H9 (cell line): ENCODE measurements at regions not wholly inside any gene's neighbourhood (a gene's known extent, or its start where the extent isn't known, plus 50 kb on each side); places are given as distances from the start of the nearest gene placed in this dataset.

Source experiments
- DNase-seq: peaks from one replicate; pipeline ENCODE4 v3.0.0-alpha.2; 2017
- H2AFZ ChIP-seq: one replicate; pipeline ENCODE4 v1.6.1; 2013; ENCODE audit warnings: mild to moderate bottlenecking, low read length, control low read depth, moderate library complexity
- H2AK5ac ChIP-seq: 2 replicates; pipeline ENCODE4 v1.6.1; 2013; ENCODE audit warnings: low read length, control low read depth, mixed read lengths; ENCODE audit not compliant: insufficient read length
- H2BK120ac ChIP-seq: one replicate; pipeline ENCODE4 v1.6.1; 2013; ENCODE audit warnings: low read depth, mild to moderate bottlenecking, low read length, control low read depth, inconsistent platforms; ENCODE audit not compliant: poor library complexity, severe bottlenecking
- H2BK12ac ChIP-seq: 2 replicates; pipeline ENCODE4 v1.6.1; 2013; ENCODE audit warnings: low read length, control low read depth, mixed read lengths, low read depth; ENCODE audit not compliant: insufficient read length
- H2BK15ac ChIP-seq: 2 replicates; pipeline ENCODE4 v1.6.1; 2013; ENCODE audit warnings: low read depth, low read length, control low read depth
- H2BK20ac ChIP-seq: one replicate; pipeline ENCODE4 v1.6.1; 2013; ENCODE audit warnings: low read depth, mild to moderate bottlenecking, low read length, control low read depth, inconsistent platforms; ENCODE audit not compliant: poor library complexity, severe bottlenecking
- H2BK5ac ChIP-seq: 2 replicates; pipeline ENCODE4 v1.6.1; 2013; ENCODE audit warnings: low read length, control low read depth, mixed read lengths; ENCODE audit not compliant: insufficient read length
- H3K14ac ChIP-seq: 2 replicates; pipeline ENCODE4 v1.6.1; 2013; ENCODE audit warnings: low read length, control low read depth; ENCODE audit not compliant: insufficient read depth
- H3K18ac ChIP-seq: 2 replicates; pipeline ENCODE4 v1.6.1; 2013; ENCODE audit warnings: low read depth, mild to moderate bottlenecking, mixed read lengths, low read length, control low read depth; ENCODE audit not compliant: insufficient read length
- H3K23ac ChIP-seq: 2 replicates; pipeline ENCODE4 v1.6.1; 2013; ENCODE audit warnings: low read length, control low read depth, mixed read lengths, low read depth; ENCODE audit not compliant: insufficient read length
- H3K23me2 ChIP-seq: 2 replicates; pipeline ENCODE4 v1.6.1; 2013; ENCODE audit warnings: low read depth, mild to moderate bottlenecking, mixed read lengths, low read length, control low read depth; ENCODE audit not compliant: insufficient read length, poor library complexity, severe bottlenecking
- H3K27ac ChIP-seq: 2 replicates; pipeline ENCODE4 v1.5.1; 2013; ENCODE audit warnings: low read length, control low read depth, mixed read lengths, low read depth; ENCODE audit not compliant: insufficient read length
- H3K27me3 ChIP-seq: 2 replicates; pipeline ENCODE4 v1.6.1; 2013; ENCODE audit warnings: low read length, control low read depth, inconsistent platforms; ENCODE audit not compliant: insufficient read depth
- H3K4ac ChIP-seq: 2 replicates; pipeline ENCODE4 v1.6.1; 2013; ENCODE audit warnings: low read depth, mild to moderate bottlenecking, control low read depth, inconsistent platforms, low read length, moderate library complexity
- H3K4me1 ChIP-seq: 2 replicates; pipeline ENCODE4 v1.6.1; 2013; ENCODE audit warnings: low read length, control low read depth, inconsistent platforms; ENCODE audit not compliant: insufficient read depth
- H3K4me2 ChIP-seq: 2 replicates; pipeline ENCODE4 v1.6.1; 2013; ENCODE audit warnings: low read length, control low read depth, mixed read lengths; ENCODE audit not compliant: insufficient read length, insufficient read depth
- H3K56ac ChIP-seq: 2 replicates; pipeline ENCODE4 v1.6.1; 2013; ENCODE audit warnings: low read depth, mild to moderate bottlenecking, mixed read lengths, low read length, control low read depth; ENCODE audit not compliant: insufficient read length
- H3K79me1 ChIP-seq: 2 replicates; pipeline ENCODE4 v1.6.1; 2013; ENCODE audit warnings: low read depth, mild to moderate bottlenecking, moderate library complexity, low read length, control low read depth, inconsistent platforms; ENCODE audit not compliant: insufficient read depth, poor library complexity, severe bottlenecking
- H3K79me2 ChIP-seq: 2 replicates; pipeline ENCODE4 v1.6.1; 2013; ENCODE audit warnings: low read length, control low read depth, inconsistent platforms; ENCODE audit not compliant: insufficient read depth
- H3K9ac ChIP-seq: 2 replicates; pipeline ENCODE4 v1.6.1; 2013; ENCODE audit warnings: low read length, control low read depth, mixed read lengths; ENCODE audit not compliant: insufficient read length; ENCODE audit errors: extremely low read depth
- H3K9me3 ChIP-seq: one replicate; pipeline ENCODE4 v1.6.1; 2013; ENCODE audit warnings: low read depth, low read length, inconsistent platforms; ENCODE audit not compliant: control insufficient read depth
- H3T11ph ChIP-seq: one replicate; pipeline ENCODE4 v1.6.1; 2013; ENCODE audit warnings: mild to moderate bottlenecking, low read length, control low read depth, inconsistent platforms
- H4K20me1 ChIP-seq: one replicate; pipeline ENCODE4 v1.6.1; 2013; ENCODE audit not compliant: control insufficient read depth, insufficient read length, insufficient read depth
- H4K5ac ChIP-seq: 2 replicates; pipeline ENCODE4 v1.6.1; 2013; ENCODE audit warnings: low read depth, mild to moderate bottlenecking, mixed read lengths, low read length, control low read depth; ENCODE audit not compliant: insufficient read length
- H4K8ac ChIP-seq: replicated peaks from 2 replicates; pipeline ENCODE4 v1.6.1; 2013; ENCODE audit warnings: low read length, control low read depth, mixed read lengths, low read depth; ENCODE audit not compliant: insufficient read length
- H4K91ac ChIP-seq: 2 replicates; pipeline ENCODE4 v1.6.1; 2013; ENCODE audit warnings: low read depth, mild to moderate bottlenecking, moderate library complexity, mixed read lengths, low read length, control low read depth; ENCODE audit not compliant: insufficient read length
- H3K27ac Mint-ChIP-seq, 3 experiments: 2 replicates in 2 of 3; 3 replicates in 1 of 3; pipeline ENCODE4 v1.8.0; 2020 to 2021; ENCODE audit warnings: mixed read lengths in 3 of 3, mild to moderate bottlenecking in 1 of 3, moderate library complexity in 1 of 3
- H3K27me3 Mint-ChIP-seq: 2 replicates; pipeline ENCODE4 v1.8.0; 2021; ENCODE audit warnings: low read depth, mild to moderate bottlenecking, moderate library complexity, mixed read lengths
- H3K36me3 Mint-ChIP-seq, 3 experiments: 2 replicates in 2 of 3; 3 replicates in 1 of 3; pipeline ENCODE4 v1.8.0; 2020 to 2021; ENCODE audit warnings: low read depth in 3 of 3, mixed read lengths in 3 of 3; ENCODE audit not compliant: insufficient read depth in 1 of 3
- H3K4me1 Mint-ChIP-seq, 2 experiments: 2 replicates each; pipeline ENCODE4 v1.8.0; 2020; ENCODE audit warnings: mixed read lengths in 2 of 2
- H3K4me3 Mint-ChIP-seq, 2 experiments: 2 replicates in 1 of 2; 3 replicates in 1 of 2; pipeline ENCODE4 v1.8.0; 2020 to 2021; ENCODE audit warnings: mild to moderate bottlenecking in 2 of 2, mixed read lengths in 2 of 2, moderate library complexity in 1 of 2
- H3K9me3 Mint-ChIP-seq, 2 experiments: 2 replicates in 1 of 2; 3 replicates in 1 of 2; pipeline ENCODE4 v1.8.0; 2020; ENCODE audit warnings: mild to moderate bottlenecking in 2 of 2, mixed read lengths in 2 of 2, moderate library complexity in 1 of 2
- CTCF ChIP-seq: fragments of 200-600 bp; sonication (generic); conservative IDR thresholded peaks from 3 replicates; pipeline ENCODE4 v1.8.0; 2021; ENCODE audit warnings: antibody characterized with exemption, mild to moderate bottlenecking
- WGBS: extraction: QIAGEN DNeasy Blood & Tissue Kit; methylation state at CpG from one replicate; pipeline ENCODE4 v1.1.7; 2013; ENCODE audit warnings: missing lambda C conversion rate, low lambda C conversion rate, mixed read lengths; ENCODE audit not compliant: insufficient read length; ENCODE audit errors: extremely low coverage; 5-methylcytosine and 5-hydroxymethylcytosine counted together

- Mint-ChIP-seq H3K36me3 (0 out of 7 replicates have a peak, but pooled peaks cover 0 to 2% (median 0%) of the 10 kb centered on the region in 3 experiments), H3K27ac (no peak overlapping the region), H3K4me3 (no peak overlapping the region), H3K27me3 (no peaks in the 10 kb centered on the region), H3K4me1 (peaks cover 3% of the 10 kb centered on the region in 2 experiments; a peak in 2 of 4 replicates), H3K9me3 (no peaks in the 10 kb centered on the region)
- no peak overlapping the region for H2BK120ac ChIP-seq
- no peak overlapping the region for H3K23ac ChIP-seq
- no peak overlapping the region for H4K5ac ChIP-seq
- no peak overlapping the region for H4K8ac ChIP-seq
- H3K23me2 ChIP-seq: no peaks in the 10 kb centered on the region
- no peak overlapping the region for H2BK20ac ChIP-seq
- no peak for TF ChIP-seq CTCF
- H3K79me2 ChIP-seq: no peaks in the 10 kb centered on the region
- no peaks in the 10 kb centered on the region for H3K79me1 ChIP-seq
- H2BK5ac ChIP-seq: no peak overlapping the region
- no peak overlapping the region for H3K14ac ChIP-seq
- H3T11ph ChIP-seq: no peak overlapping the region
- no peak overlapping the region for H3K4me2 ChIP-seq
- no peak overlapping the region for H3K4ac ChIP-seq
- no peaks in the 10 kb centered on the region for H3K9me3 ChIP-seq
- H2BK15ac ChIP-seq: no peak overlapping the region
- H3K27me3 ChIP-seq: no peaks in the 10 kb centered on the region
- H3K56ac ChIP-seq: no peak overlapping the region
- no peak overlapping the region for H2AFZ ChIP-seq
- H3K9ac ChIP-seq: no peak overlapping the region
- no peak overlapping the region for H3K18ac ChIP-seq
- no CpG with 5 or more reads among the region's 2 CpGs for WGBS
- no peak overlapping the region for H2BK12ac ChIP-seq
- no peaks in the 10 kb centered on the region for H4K20me1 ChIP-seq
- DNase-seq: no peak
- H2AK5ac ChIP-seq: no peak overlapping the region
- H3K27ac ChIP-seq: no peak overlapping the region
- no peak overlapping the region for H4K91ac ChIP-seq
- no peaks in the 10 kb centered on the region for H3K4me1 ChIP-seq
Observed at GRCh38 chr12:81874586-81874985, 115.4 kb upstream of the PPFIA2 start.
